ENCODE measurements at regions not wholly inside any gene's neighbourhood (a gene's known extent, or its start where the extent isn't known, plus 50 kb on each side); places are given as distances from the start of the nearest gene placed in this dataset.
A peak's percentile ranks its signal among the peaks of the same experiment; 100 is the strongest.

GRCh38 chr1:59015708-59016107 is 231.9 kb upstream of the JUN start:
- no peaks in the 10 kb centered on the region for H3K36me3 ChIP-seq (replicated peaks in 1 of 2; ENCODE audit: insufficient read depth in 1 of 2, low read depth in 2 of 2)
- peaks cover 36% of the 10 kb centered on the region for H3K4me1 ChIP-seq
- no peak overlapping the region for H3K4me3 ChIP-seq
- H3K27me3 ChIP-seq: no peaks in the 10 kb centered on the region
- intact Hi-C loops (cut with DNase I): no loop called here
- ATAC-seq (no peak), DNase-seq (no peak)
- H3K9me3 ChIP-seq: no peaks in the 10 kb centered on the region
- TF ChIP-seq POLR2A (IDR thresholded peaks at IDR 0.05) (no peak), CTCF (IDR thresholded peaks at IDR 0.05) (no peak)
- no peak overlapping the region for H3K27ac ChIP-seq
- 52 to 68% methylated on average over 4 of the region's 4 CpGs for WGBS, 2 donors

GRCh38 chr1:59016390-59016789 is 232.5 kb upstream of the JUN start:
- TF ChIP-seq CTCF (IDR thresholded peaks at IDR 0.05) (peak in 2 of 7 experiments; percentile 47 to 48), POLR2A (IDR thresholded peaks at IDR 0.05) (no peak)

GRCh38 chr1:59017501-59018231 is 233.8 kb upstream of the JUN start:
- Histone ChIP-seq H3K4me3 (no peak overlapping the region), H3K9me3 (no peaks in the 10 kb centered on the region), H3K27ac (no peak overlapping the region), H3K4me1 (peaks cover 35% of the 10 kb centered on the region), H3K36me3 (replicated peaks in 1 of 2; ENCODE audit: insufficient read depth in 1 of 2, low read depth in 2 of 2) (no peaks in the 10 kb centered on the region), H3K27me3 (no peaks in the 10 kb centered on the region)
- intact Hi-C loops (cut with DNase I): no loop called here
- 66 to 99% methylated on average over 8 of the region's 8 CpGs for WGBS, 2 donors
- DNase-seq (no peak), ATAC-seq (no peak)
- TF ChIP-seq POLR2A (IDR thresholded peaks at IDR 0.05): no peak
- TF ChIP-seq CTCF (IDR thresholded peaks at IDR 0.05): no peak

More at GRCh38 chr1:59016390-59016789, 232.5 kb upstream of the JUN start:
- no peak for ATAC-seq
- no peaks in the 10 kb centered on the region for H3K9me3 ChIP-seq
- no peaks in the 10 kb centered on the region for H3K36me3 ChIP-seq (replicated peaks in 1 of 2; ENCODE audit: insufficient read depth in 1 of 2, low read depth in 2 of 2)
- DNase-seq: no peak
- WGBS, 2 donors: 92 to 100% methylated on average over 2 of the region's 2 CpGs
- H3K4me3 ChIP-seq: no peak overlapping the region
- H3K27ac ChIP-seq: no peak overlapping the region
- H3K4me1 ChIP-seq: peaks cover 36% of the 10 kb centered on the region
- intact Hi-C loops (cut with DNase I): no loop called here
- no peaks in the 10 kb centered on the region for H3K27me3 ChIP-seq

GRCh38 chr1:59018446-59018845 is 234.6 kb upstream of the JUN start:
- intact Hi-C loops (cut with DNase I): no loop called here
- peaks cover 27% of the 10 kb centered on the region for H3K4me1 ChIP-seq
- H3K27ac ChIP-seq: no peak overlapping the region
- no peaks in the 10 kb centered on the region for H3K9me3 ChIP-seq
- ATAC-seq: no peak
- H3K36me3 ChIP-seq (replicated peaks in 1 of 2; ENCODE audit: insufficient read depth in 1 of 2, low read depth in 2 of 2): no peaks in the 10 kb centered on the region
- TF ChIP-seq CTCF (IDR thresholded peaks at IDR 0.05) (no peak), POLR2A (IDR thresholded peaks at IDR 0.05) (no peak)
- no peak overlapping the region for H3K4me3 ChIP-seq
- WGBS, 2 donors: 80 to 96% methylated on average over 6 of the region's 6 CpGs
- no peak for DNase-seq
- H3K27me3 ChIP-seq: no peaks in the 10 kb centered on the region

GRCh38 chr1:59018860-59019259 is 235.0 kb upstream of the JUN start:
- H3K27ac ChIP-seq: no peak overlapping the region
- DNase-seq (no peak), ATAC-seq (no peak)
- H3K4me3 ChIP-seq: no peak overlapping the region
- no peaks in the 10 kb centered on the region for H3K36me3 ChIP-seq (replicated peaks in 1 of 2; ENCODE audit: insufficient read depth in 1 of 2, low read depth in 2 of 2)
- no peak for TF ChIP-seq POLR2A (IDR thresholded peaks at IDR 0.05)
- no peak for TF ChIP-seq CTCF (IDR thresholded peaks at IDR 0.05)
- H3K9me3 ChIP-seq: no peaks in the 10 kb centered on the region
- H3K27me3 ChIP-seq: no peaks in the 10 kb centered on the region
- 82 to 85% methylated on average over 7 of the region's 7 CpGs for WGBS, 2 donors
- peaks cover 23% of the 10 kb centered on the region for H3K4me1 ChIP-seq
- intact Hi-C loops (cut with DNase I): no loop called here
